ENCODE measurements at regions not wholly inside any gene's neighbourhood (a gene's known extent, or its start where the extent isn't known, plus 50 kb on each side); places are given as distances from the start of the nearest gene placed in this dataset.
"Not testable (repeated sequence)": the region's sequence is repeated elsewhere in the genome, so short reads cannot be mapped to it uniquely, and the experiment has no call there.

GRCh38 chr11:80702264-80702663 is 1261.4 kb upstream of the TENM4 start:
- in situ Hi-C loops (cut with HindIII; ENCODE audit: low sequenced_read_pairs) = no loop called here
- no peak overlapping the region for H3K4me3 ChIP-seq (ENCODE audit: low read depth, low read length)
- no peak for TF ChIP-seq CTCF (IDR thresholded peaks at IDR 0.05; ENCODE audit: low read depth, low read length)
- no peak for DNase-seq (ENCODE audit: low read depth, low spot score)

- no peak for DNase-seq (ENCODE audit: low read depth, low spot score)
- in situ Hi-C loops (cut with HindIII; ENCODE audit: low sequenced_read_pairs) = no loop called here
- no peak for TF ChIP-seq CTCF (IDR thresholded peaks at IDR 0.05; ENCODE audit: low read depth, low read length)
- H3K4me3 ChIP-seq (ENCODE audit: low read depth, low read length) = no peak overlapping the region
Observed at GRCh38 chr11:80700386-80700785, 1259.6 kb upstream of the TENM4 start.

GRCh38 chr11:80699406-80700177 is 1258.8 kb upstream of the TENM4 start:
- in situ Hi-C loops (cut with HindIII; ENCODE audit: low sequenced_read_pairs); DNase-seq (ENCODE audit: low read depth, low spot score): not testable (repeated sequence)

GRCh38 chr11:80698637-80699036 is 1257.8 kb upstream of the TENM4 start:
- H3K4me3 ChIP-seq (ENCODE audit: low read depth, low read length) = no peak overlapping the region
- TF ChIP-seq CTCF (IDR thresholded peaks at IDR 0.05; ENCODE audit: low read depth, low read length) = no peak
- in situ Hi-C loops (cut with HindIII; ENCODE audit: low sequenced_read_pairs) = no loop called here
- DNase-seq (ENCODE audit: low read depth, low spot score) = no peak

More at GRCh38 chr11:80699406-80700177, 1258.8 kb upstream of the TENM4 start:
- H3K4me3 ChIP-seq (ENCODE audit: low read depth, low read length) = not testable (repeated sequence)

GRCh38 chr11:80694385-80694784 is 1253.6 kb upstream of the TENM4 start:
- in situ Hi-C loops (cut with HindIII; ENCODE audit: low sequenced_read_pairs) = no loop called here
- no peak for TF ChIP-seq CTCF (IDR thresholded peaks at IDR 0.05; ENCODE audit: low read depth, low read length)
- DNase-seq (ENCODE audit: low read depth, low spot score) = no peak
- H3K4me3 ChIP-seq (ENCODE audit: low read depth, low read length) = no peak overlapping the region

GRCh38 chr11:80687941-80688340 is 1247.1 kb upstream of the TENM4 start:
- no peak overlapping the region for H3K4me3 ChIP-seq (ENCODE audit: low read depth, low read length)
- in situ Hi-C loops (cut with HindIII; ENCODE audit: low sequenced_read_pairs) = no loop called here
- DNase-seq (ENCODE audit: low read depth, low spot score) = no peak
- TF ChIP-seq CTCF (IDR thresholded peaks at IDR 0.05; ENCODE audit: low read depth, low read length) = no peak

- in situ Hi-C loops (cut with HindIII; ENCODE audit: low sequenced_read_pairs) = no loop called here
- DNase-seq (ENCODE audit: low read depth, low spot score) = no peak
- H3K4me3 ChIP-seq (ENCODE audit: low read depth, low read length) = no peak overlapping the region
- no peak for TF ChIP-seq CTCF (IDR thresholded peaks at IDR 0.05; ENCODE audit: low read depth, low read length)
Observed at GRCh38 chr11:80686889-80687288, 1246.1 kb upstream of the TENM4 start.
